Thymus (tissue), 11 donors: ENCODE measurements at regions not wholly inside any gene's neighbourhood (a gene's known extent, or its start where the extent isn't known, plus 50 kb on each side); places are given as distances from the start of the nearest gene placed in this dataset.

Experiments
- DNase-seq, 9 donors: peaks; one replicate each; pipeline ENCODE4 v3.0.0-alpha.2; 2013; ENCODE audit warnings: low spot score in 9 of 9, low read depth in 6 of 9, missing footprints in 1 of 9
- H3K27ac ChIP-seq, 2 donors: one replicate each; pipeline ENCODE4 v1.5.1; 2013; ENCODE audit warnings: control low read depth in 1 of 2, low read depth in 1 of 2, low read length in 1 of 2, mild to moderate bottlenecking in 1 of 2, moderate library complexity in 1 of 2
- H3K27me3 ChIP-seq, 2 donors: one replicate each; pipeline ENCODE4 v1.5.1; 2013; ENCODE audit warnings: low read length in 1 of 2; ENCODE audit not compliant: control insufficient read depth in 2 of 2, insufficient read depth in 1 of 2
- H3K36me3 ChIP-seq, 2 donors: one replicate each; pipeline ENCODE4 v1.5.1; 2013; ENCODE audit warnings: low read length in 1 of 2, mild to moderate bottlenecking in 1 of 2, moderate library complexity in 1 of 2; ENCODE audit not compliant: control insufficient read depth in 2 of 2, insufficient read depth in 2 of 2
- H3K4me1 ChIP-seq, 2 donors: one replicate each; pipeline ENCODE4 v1.5.1; 2013; ENCODE audit warnings: low read length in 2 of 2; ENCODE audit not compliant: control insufficient read depth in 2 of 2, insufficient read depth in 2 of 2
- H3K4me3 ChIP-seq, 2 donors: one replicate each; pipeline ENCODE4 v1.5.1; 2013; ENCODE audit warnings: low read length in 2 of 2, control low read depth in 1 of 2, mild to moderate bottlenecking in 1 of 2
- H3K9me3 ChIP-seq, 2 donors: one replicate each; pipeline ENCODE4 v1.5.1; 2013; ENCODE audit warnings: low read length in 1 of 2, mild to moderate bottlenecking in 1 of 2; ENCODE audit not compliant: control insufficient read depth in 2 of 2, insufficient read depth in 1 of 2
- WGBS: extraction: QIAGEN DNeasy Blood & Tissue Kit; methylation state at CpG from one replicate; pipeline ENCODE4 v1.1.7; 2013; 5-methylcytosine and 5-hydroxymethylcytosine counted together
- donor health status: healthy.

DNA sequence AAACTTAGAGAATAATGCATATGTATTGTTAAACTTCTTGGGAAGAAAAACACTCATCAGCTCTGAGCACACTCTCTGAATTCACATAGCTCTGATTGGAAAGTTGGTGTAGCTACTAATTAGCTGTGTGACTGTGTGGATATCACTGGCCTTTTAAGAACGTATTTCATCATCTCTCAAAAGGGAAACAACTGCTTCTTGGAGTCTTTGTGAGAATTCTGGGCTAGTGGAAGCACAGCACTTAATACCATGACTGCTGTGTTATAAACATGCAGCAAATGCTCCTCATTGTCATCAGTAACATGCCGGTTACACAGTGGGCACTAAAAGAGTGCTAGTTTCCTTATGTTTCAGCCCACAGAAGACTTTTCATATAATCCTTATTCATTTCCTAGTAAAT lies 220.9 kb upstream of the CSNK1A1L start:
- no peaks in the 10 kb centered on the region for H3K4me1 ChIP-seq
- no peaks in the 10 kb centered on the region for H3K9me3 ChIP-seq
- no peak overlapping the region for H3K4me3 ChIP-seq
- no peaks in the 10 kb centered on the region for H3K36me3 ChIP-seq
- no peak for DNase-seq
- 70% methylated on average over 2 of the region's 2 CpGs for WGBS
- H3K27me3 ChIP-seq: no peaks in the 10 kb centered on the region
- H3K27ac ChIP-seq: no peak overlapping the region

DNA sequence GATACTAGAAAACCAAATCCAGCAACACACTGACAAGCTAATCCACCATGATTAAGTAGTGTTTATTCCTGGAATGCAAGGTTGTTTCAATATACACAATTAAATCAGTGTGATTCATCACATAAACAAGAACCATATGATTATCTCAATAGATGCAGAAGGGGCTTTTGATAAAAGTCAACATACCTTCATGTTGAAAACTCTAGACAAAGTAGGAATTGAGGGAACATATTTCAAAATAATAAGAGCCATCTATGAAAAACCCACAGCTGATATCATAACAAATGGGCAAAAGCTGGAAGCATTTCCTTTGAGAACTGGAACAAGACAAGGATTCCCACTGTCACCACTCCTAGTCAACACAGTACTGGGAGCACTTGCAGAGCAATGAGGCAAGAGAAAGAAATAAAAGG lies 213.6 kb upstream of the CSNK1A1L start:
- Histone ChIP-seq H3K9me3 (peaks cover 2 to 10% of the 10 kb centered on the region in 2 donors), H3K4me3 (no peak overlapping the region), H3K4me1 (no peaks in the 10 kb centered on the region), H3K27me3 (no peaks in the 10 kb centered on the region), H3K36me3 (no peaks in the 10 kb centered on the region), H3K27ac (no peak overlapping the region)
- no peak for DNase-seq

GRCh38 chr13:37316935-37317334 lies 211.5 kb upstream of the CSNK1A1L start:
- Histone ChIP-seq H3K27me3 (no peaks in the 10 kb centered on the region), H3K9me3 (peaks cover 2 to 10% of the 10 kb centered on the region in 2 donors), H3K27ac (no peak overlapping the region), H3K36me3 (no peaks in the 10 kb centered on the region), H3K4me1 (no peaks in the 10 kb centered on the region), H3K4me3 (no peak overlapping the region)
- 98% methylated on average over 6 of the region's 6 CpGs for WGBS
- DNase-seq: no peak

DNA sequence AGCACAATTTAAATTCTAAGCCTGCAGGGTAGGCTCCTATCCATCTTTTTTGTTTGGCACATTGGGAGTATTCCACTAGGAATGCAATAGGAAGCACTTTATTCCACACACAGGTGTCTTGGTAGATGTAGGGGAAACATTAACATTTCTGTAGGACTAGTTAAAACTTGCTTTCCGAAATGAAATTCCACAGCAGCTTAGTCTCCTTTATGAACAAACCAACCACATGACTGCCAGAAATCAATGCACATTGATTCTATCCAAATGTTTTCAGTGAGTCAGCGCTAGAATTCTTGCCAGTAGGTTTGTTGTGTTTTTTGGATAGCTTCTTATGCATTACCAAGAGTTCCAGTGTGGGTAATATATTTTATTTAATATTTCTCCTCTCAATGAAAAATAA lies 207.9 kb upstream of the CSNK1A1L start:
- Histone ChIP-seq H3K27ac (no peak overlapping the region), H3K27me3 (no peaks in the 10 kb centered on the region), H3K4me1 (no peaks in the 10 kb centered on the region), H3K4me3 (no peak overlapping the region), H3K36me3 (no peaks in the 10 kb centered on the region), H3K9me3 (peaks cover 2 to 10% of the 10 kb centered on the region in 2 donors)
- 90% methylated on average over 2 of the region's 2 CpGs for WGBS
- no peak for DNase-seq

DNA sequence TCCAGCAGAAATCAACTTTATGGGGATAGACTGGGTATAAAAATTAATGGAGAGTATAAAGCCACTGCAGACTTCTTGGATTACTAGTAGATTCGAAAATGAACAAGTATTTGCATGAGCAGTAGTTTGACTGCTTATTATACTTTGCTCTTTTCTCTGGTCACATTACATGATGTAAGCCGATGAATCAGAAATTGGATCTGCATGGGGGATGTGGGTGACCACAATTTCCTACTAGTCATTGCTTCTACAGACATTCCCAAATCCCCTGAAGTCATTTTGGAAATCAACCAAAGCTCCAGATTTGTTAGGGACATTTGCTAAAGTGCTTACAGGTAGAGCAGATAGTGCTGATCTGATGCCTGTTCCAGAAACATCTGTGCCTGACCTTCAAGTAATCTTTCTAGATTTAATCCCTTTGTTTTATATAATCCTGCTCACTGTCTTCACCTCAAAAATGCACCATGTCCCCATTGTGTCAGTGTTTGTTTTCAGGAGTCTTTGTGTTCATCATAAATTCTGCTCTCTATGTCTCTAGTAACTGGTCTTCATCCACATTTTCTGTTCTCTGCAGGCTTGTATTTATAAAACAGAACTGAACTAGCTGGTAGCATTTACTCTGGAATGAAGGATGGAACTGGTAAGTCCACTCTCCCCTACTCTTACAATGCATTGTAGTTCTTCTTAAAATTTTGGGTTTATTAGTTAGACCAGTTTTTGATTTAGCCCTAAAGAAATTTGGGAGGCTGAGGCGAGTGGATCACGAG lies 201.5 kb upstream of the CSNK1A1L start:
- Histone ChIP-seq H3K9me3 (no peaks in the 10 kb centered on the region), H3K27me3 (no peaks in the 10 kb centered on the region), H3K4me3 (no peak overlapping the region), H3K4me1 (no peaks in the 10 kb centered on the region), H3K36me3 (no peaks in the 10 kb centered on the region), H3K27ac (no peak overlapping the region)
- peak in 1 of 9 donors; percentile 3 for DNase-seq
- 84% methylated on average over 4 of the region's 4 CpGs for WGBS

DNA sequence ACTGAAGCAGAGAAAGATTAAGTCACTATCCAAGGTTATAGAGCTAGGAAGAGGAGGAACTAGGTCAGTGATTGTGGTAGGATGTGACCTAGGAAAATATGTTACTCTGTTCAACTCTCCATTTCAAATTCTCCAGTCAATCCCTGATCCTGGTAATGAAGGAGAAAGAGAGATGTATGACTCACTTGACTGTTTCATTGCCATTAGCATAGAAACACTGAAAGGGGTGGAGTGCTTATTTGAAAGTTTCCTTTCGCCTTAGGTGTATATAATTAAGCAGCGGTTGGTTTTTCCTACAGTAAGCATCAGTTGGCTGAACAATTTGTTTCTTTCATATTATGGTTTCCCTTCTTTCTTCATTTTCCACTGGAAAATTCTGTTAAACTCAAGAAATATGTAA lies 198.1 kb upstream of the CSNK1A1L start:
- no peak for DNase-seq
- Histone ChIP-seq H3K4me3 (no peak overlapping the region), H3K27ac (no peak overlapping the region), H3K36me3 (no peaks in the 10 kb centered on the region), H3K27me3 (no peaks in the 10 kb centered on the region), H3K9me3 (no peaks in the 10 kb centered on the region), H3K4me1 (no peaks in the 10 kb centered on the region)
- WGBS: 97% methylated on average over 2 of the region's 2 CpGs

DNA sequence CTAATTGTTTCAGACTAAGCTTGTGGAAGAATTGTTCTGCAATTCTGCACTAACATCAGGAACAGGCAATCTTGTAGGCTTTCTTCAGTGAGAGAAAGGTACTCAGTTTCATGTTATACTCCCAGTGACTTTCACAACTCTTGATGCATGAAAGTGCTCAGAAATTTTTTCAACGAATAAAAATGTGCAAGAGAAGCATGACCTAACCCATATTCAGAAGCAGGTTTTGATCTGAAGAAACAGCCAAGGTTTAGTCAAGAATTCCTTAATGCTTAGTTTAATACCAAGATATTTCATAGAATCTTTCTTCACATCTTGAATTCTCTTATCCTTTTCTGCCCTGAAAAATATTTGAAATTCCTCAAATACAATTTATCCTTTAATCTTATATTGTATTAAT lies 197.2 kb upstream of the CSNK1A1L start:
- DNase-seq: no peak
- H3K27ac ChIP-seq: no peak overlapping the region

DNA sequence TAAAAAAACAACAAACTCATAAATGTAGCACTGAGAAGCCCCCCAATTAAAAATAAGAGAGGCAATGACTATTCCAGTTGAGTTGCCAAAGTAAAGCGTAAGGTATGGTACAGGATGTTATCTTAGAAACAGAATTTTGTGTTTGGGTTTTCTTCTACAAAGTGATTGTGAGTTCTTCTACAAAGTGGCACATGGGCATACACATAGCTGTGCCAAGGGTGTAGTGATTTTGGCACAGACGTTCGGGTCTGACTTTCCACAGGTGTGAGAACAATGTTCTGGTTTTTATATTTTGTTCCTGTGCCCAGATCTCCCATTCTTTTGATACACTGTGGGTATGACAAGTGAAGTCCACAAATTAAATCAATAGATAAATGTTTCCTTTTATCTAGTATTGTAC lies 190.1 kb upstream of the CSNK1A1L start:
- Histone ChIP-seq H3K4me3 (no peak overlapping the region), H3K9me3 (no peaks in the 10 kb centered on the region), H3K4me1 (no peaks in the 10 kb centered on the region), H3K36me3 (no peaks in the 10 kb centered on the region), H3K27ac (no peak overlapping the region), H3K27me3 (no peaks in the 10 kb centered on the region)
- 85% methylated on average over 3 of the region's 3 CpGs for WGBS
- no peak for DNase-seq

More for the DNA sequence above, 197.2 kb upstream of the CSNK1A1L start:
- Histone ChIP-seq H3K9me3 (no peaks in the 10 kb centered on the region), H3K4me3 (no peak overlapping the region), H3K27me3 (no peaks in the 10 kb centered on the region), H3K4me1 (no peaks in the 10 kb centered on the region), H3K36me3 (no peaks in the 10 kb centered on the region)
- WGBS: 91% methylated on average over 1 of the region's 1 CpG

DNA sequence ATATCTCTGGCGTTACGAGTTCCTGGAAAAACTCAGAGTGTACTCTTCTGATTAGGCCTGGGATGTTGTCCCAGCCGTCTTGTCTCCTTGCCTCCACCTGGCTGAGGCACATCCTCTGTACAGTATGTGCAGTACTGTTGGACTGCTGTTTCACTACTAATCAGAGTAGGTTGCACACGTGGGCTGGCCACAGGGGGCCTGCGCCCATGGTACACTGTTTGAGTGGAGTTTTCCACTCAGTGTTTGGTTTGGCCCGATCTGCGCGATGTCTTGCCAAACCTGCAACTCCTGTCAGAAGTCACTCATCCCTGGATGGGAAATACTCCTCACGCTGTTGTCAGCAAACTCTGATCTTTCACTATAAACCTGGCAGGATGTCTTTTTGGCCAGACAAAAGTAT lies 189.6 kb upstream of the CSNK1A1L start:
- H3K9me3 ChIP-seq: no peaks in the 10 kb centered on the region
- no peak overlapping the region for H3K4me3 ChIP-seq
- no peaks in the 10 kb centered on the region for H3K27me3 ChIP-seq
- H3K36me3 ChIP-seq: no peaks in the 10 kb centered on the region
- no peak for DNase-seq
- 85% methylated on average over 9 of the region's 9 CpGs for WGBS
- H3K27ac ChIP-seq: no peak overlapping the region
- no peaks in the 10 kb centered on the region for H3K4me1 ChIP-seq
